ENCODE measurements at regions not wholly inside any gene's neighbourhood (a gene's known extent, or its start where the extent isn't known, plus 50 kb on each side); places are given as distances from the start of the nearest gene placed in this dataset.

GRCh38 chr6:15791448-15792181, 128.8 kb upstream of the DTNBP1 start:
- peak; percentile 26 for DNase-seq
- no peaks in the 10 kb centered on the region for H3K79me2 ChIP-seq (ENCODE audit: insufficient read depth)
- H3K27me3 ChIP-seq (replicated peaks; ENCODE audit: insufficient read depth) = no peaks in the 10 kb centered on the region; the same call in 1 of the 2 replicates
- in situ Hi-C loops (cut with MboI) = no loop called here
- H3K9me3 ChIP-seq (ENCODE audit: low read depth) = no peaks in the 10 kb centered on the region
- peak overlapping the region; percentile 21 for H3K4me2 ChIP-seq (ENCODE audit: unreplicated experiment)
- no peaks in the 10 kb centered on the region for H3K36me3 ChIP-seq (ENCODE audit: low read depth)
- peaks cover 13% of the 10 kb centered on the region for H3K4me1 ChIP-seq (ENCODE audit: insufficient read depth)
- H3K4me3 ChIP-seq = no peak overlapping the region
- no peak overlapping the region; the same call in 1 of the 2 replicates for H3K27ac ChIP-seq
- H2AFZ ChIP-seq = peak overlapping the region; percentile 56; the same call in 1 of the 2 replicates
- TF ChIP-seq EZH2phosphoT487 (IDR thresholded peaks at IDR 0.05; ENCODE audit: insufficient read depth, low read depth) (no peak), EZH2 (IDR thresholded peaks at IDR 0.05; ENCODE audit: insufficient read depth, poor library complexity, severe bottlenecking) (no peak)
- H3K9me2 ChIP-seq (ENCODE audit: insufficient read depth) = no peaks in the 10 kb centered on the region
- 0 out of 2 replicates have a peak, but pooled peaks cover 5% of the 10 kb centered on the region for H3F3A ChIP-seq (ENCODE audit: insufficient read depth)
- no peaks in the 10 kb centered on the region for H4K20me1 ChIP-seq (ENCODE audit: insufficient read depth)
- 41 to 46% methylated on average over 8 of the region's 8 CpGs for WGBS, 2 experiments (ENCODE audit: low coverage in 1 of 2, low lambda C conversion rate in 2 of 2, missing lambda C conversion rate in 2 of 2)
- no peak overlapping the region for H3K9ac ChIP-seq

- Histone ChIP-seq H4K20me1 (ENCODE audit: insufficient read depth) (no peaks in the 10 kb centered on the region), H3K9ac (no peak overlapping the region), H3K27ac (no peak overlapping the region), H3K27me3 (replicated peaks; ENCODE audit: insufficient read depth) (no peaks in the 10 kb centered on the region; the same call in 1 of the 2 replicates), H3K4me2 (ENCODE audit: unreplicated experiment) (no peak overlapping the region), H3K9me3 (ENCODE audit: low read depth) (no peaks in the 10 kb centered on the region), H3K36me3 (ENCODE audit: low read depth) (no peaks in the 10 kb centered on the region), H3K9me2 (ENCODE audit: insufficient read depth) (no peaks in the 10 kb centered on the region), H3K4me3 (no peak overlapping the region), H2AFZ (no peak overlapping the region), H3K4me1 (ENCODE audit: insufficient read depth) (peaks cover 13% of the 10 kb centered on the region), H3F3A (ENCODE audit: insufficient read depth) (0 out of 2 replicates have a peak, but pooled peaks cover 5% of the 10 kb centered on the region), H3K79me2 (ENCODE audit: insufficient read depth) (no peaks in the 10 kb centered on the region)
- 62 to 73% methylated on average over 1 of the region's 1 CpG for WGBS, 2 experiments (ENCODE audit: low coverage in 1 of 2, low lambda C conversion rate in 2 of 2, missing lambda C conversion rate in 2 of 2)
- no peak for DNase-seq
- TF ChIP-seq EZH2 (IDR thresholded peaks at IDR 0.05; ENCODE audit: insufficient read depth, poor library complexity, severe bottlenecking) (no peak), EZH2phosphoT487 (IDR thresholded peaks at IDR 0.05; ENCODE audit: insufficient read depth, low read depth) (no peak)
- in situ Hi-C loops (cut with MboI) = no loop called here
Observed at GRCh38 chr6:15790116-15790515, 127.3 kb upstream of the DTNBP1 start.

DNA sequence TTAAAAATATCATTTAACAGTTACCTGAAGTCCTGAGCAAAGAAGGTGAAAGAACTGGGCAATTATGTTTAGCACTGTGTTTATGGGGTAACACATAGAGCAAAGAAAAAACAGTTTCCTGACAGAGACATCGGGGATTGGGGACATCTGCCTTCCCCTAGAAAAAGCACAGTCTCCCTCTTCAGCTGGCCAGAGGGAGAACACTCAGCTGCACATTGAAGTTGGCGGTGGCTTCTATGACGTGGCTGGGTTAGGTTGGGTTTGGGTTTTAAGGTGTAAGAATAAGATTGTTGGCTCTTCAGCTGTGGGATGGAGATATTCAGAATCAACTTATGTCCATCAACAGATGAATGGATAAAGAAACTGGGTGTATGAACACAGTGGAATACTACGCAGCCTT, 124.0 kb upstream of the DTNBP1 start:
- no peak for TF ChIP-seq EZH2 (IDR thresholded peaks at IDR 0.05; ENCODE audit: insufficient read depth, poor library complexity, severe bottlenecking)
- no peak for TF ChIP-seq EZH2phosphoT487 (IDR thresholded peaks at IDR 0.05; ENCODE audit: insufficient read depth, low read depth)
- 63 to 69% methylated on average over 4 of the region's 4 CpGs for WGBS, 2 experiments (ENCODE audit: low coverage in 1 of 2, low lambda C conversion rate in 2 of 2, missing lambda C conversion rate in 2 of 2)
- H3K79me2 ChIP-seq (ENCODE audit: insufficient read depth) = no peaks in the 10 kb centered on the region

DNA sequence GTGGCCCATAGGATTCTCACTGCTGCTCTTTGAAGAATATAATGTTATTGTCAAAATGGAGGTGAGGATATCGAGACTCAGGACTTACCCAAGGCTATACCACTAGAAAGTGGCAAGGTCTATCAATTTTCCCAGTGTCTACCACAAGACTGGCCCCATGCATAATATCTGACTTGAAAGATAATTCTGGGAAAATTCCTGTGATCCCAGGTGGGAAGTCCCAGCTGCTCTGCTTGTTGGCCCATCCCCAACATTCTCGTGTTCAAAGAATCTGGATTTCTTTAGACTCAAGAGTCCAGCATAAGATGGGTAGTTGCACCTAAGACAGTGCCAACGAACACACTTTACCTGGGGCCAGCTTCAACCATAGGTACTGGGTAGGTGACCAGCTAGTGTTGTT, 120.7 kb upstream of the DTNBP1 start:
- no peak for DNase-seq
- Histone ChIP-seq H3K4me3 (no peak overlapping the region), H3K36me3 (ENCODE audit: low read depth) (no peaks in the 10 kb centered on the region), H3K27ac (no peak overlapping the region), H3K4me1 (ENCODE audit: insufficient read depth) (no peaks in the 10 kb centered on the region), H3F3A (ENCODE audit: insufficient read depth) (no peaks in the 10 kb centered on the region), H4K20me1 (ENCODE audit: insufficient read depth) (no peaks in the 10 kb centered on the region), H2AFZ (no peak overlapping the region), H3K9me3 (ENCODE audit: low read depth) (no peaks in the 10 kb centered on the region), H3K9me2 (ENCODE audit: insufficient read depth) (no peaks in the 10 kb centered on the region), H3K4me2 (ENCODE audit: unreplicated experiment) (no peak overlapping the region), H3K27me3 (replicated peaks; ENCODE audit: insufficient read depth) (0 out of 2 replicates have a peak, but pooled peaks cover 12% of the 10 kb centered on the region), H3K79me2 (ENCODE audit: insufficient read depth) (no peaks in the 10 kb centered on the region), H3K9ac (no peak overlapping the region)
- 32 to 41% methylated on average over 3 of the region's 3 CpGs for WGBS, 2 experiments (ENCODE audit: low coverage in 1 of 2, low lambda C conversion rate in 2 of 2, missing lambda C conversion rate in 2 of 2)
- TF ChIP-seq EZH2 (IDR thresholded peaks at IDR 0.05; ENCODE audit: insufficient read depth, poor library complexity, severe bottlenecking) (no peak), EZH2phosphoT487 (IDR thresholded peaks at IDR 0.05; ENCODE audit: insufficient read depth, low read depth) (no peak)
- in situ Hi-C loops (cut with MboI) = no loop called here

More for the DNA sequence above, 124.0 kb upstream of the DTNBP1 start:
- in situ Hi-C loops (cut with MboI) = no loop called here
- H3K27me3 ChIP-seq (replicated peaks; ENCODE audit: insufficient read depth) = no peaks in the 10 kb centered on the region
- no peak overlapping the region for H3K27ac ChIP-seq
- DNase-seq = no peak
- no peaks in the 10 kb centered on the region for H3K9me3 ChIP-seq (ENCODE audit: low read depth)
- no peaks in the 10 kb centered on the region for H3K9me2 ChIP-seq (ENCODE audit: insufficient read depth)
- H2AFZ ChIP-seq = no peak overlapping the region
- no peak overlapping the region for H3K9ac ChIP-seq
- H3K4me1 ChIP-seq (ENCODE audit: insufficient read depth) = peaks cover 9% of the 10 kb centered on the region; the same call in 1 of the 2 replicates
- no peaks in the 10 kb centered on the region for H3K36me3 ChIP-seq (ENCODE audit: low read depth)
- no peaks in the 10 kb centered on the region for H3F3A ChIP-seq (ENCODE audit: insufficient read depth)
- no peak overlapping the region for H3K4me2 ChIP-seq (ENCODE audit: unreplicated experiment)
- no peaks in the 10 kb centered on the region for H4K20me1 ChIP-seq (ENCODE audit: insufficient read depth)
- no peak overlapping the region for H3K4me3 ChIP-seq

Data from GM23248 (cell line).